NCI-H2171 treated with DMSO at 0.1 percent for 48 hours (cell line): ENCODE measurements at regions not wholly inside any gene's neighbourhood (a gene's known extent, or its start where the extent isn't known, plus 50 kb on each side); places are given as distances from the start of the nearest gene placed in this dataset.

Experiments used
- DNase-seq: peaks from one replicate; lab custom pipeline; 2025; lab: John Stamatoyannopoulos, UW

- no peak for DNase-seq
Measured at GRCh38 chr19:32208060-32208459, 137.3 kb upstream of the ZNF507 start.

GRCh38 chr19:32219392-32219791 lies 126.0 kb upstream of the ZNF507 start:
- DNase-seq = no peak

DNA sequence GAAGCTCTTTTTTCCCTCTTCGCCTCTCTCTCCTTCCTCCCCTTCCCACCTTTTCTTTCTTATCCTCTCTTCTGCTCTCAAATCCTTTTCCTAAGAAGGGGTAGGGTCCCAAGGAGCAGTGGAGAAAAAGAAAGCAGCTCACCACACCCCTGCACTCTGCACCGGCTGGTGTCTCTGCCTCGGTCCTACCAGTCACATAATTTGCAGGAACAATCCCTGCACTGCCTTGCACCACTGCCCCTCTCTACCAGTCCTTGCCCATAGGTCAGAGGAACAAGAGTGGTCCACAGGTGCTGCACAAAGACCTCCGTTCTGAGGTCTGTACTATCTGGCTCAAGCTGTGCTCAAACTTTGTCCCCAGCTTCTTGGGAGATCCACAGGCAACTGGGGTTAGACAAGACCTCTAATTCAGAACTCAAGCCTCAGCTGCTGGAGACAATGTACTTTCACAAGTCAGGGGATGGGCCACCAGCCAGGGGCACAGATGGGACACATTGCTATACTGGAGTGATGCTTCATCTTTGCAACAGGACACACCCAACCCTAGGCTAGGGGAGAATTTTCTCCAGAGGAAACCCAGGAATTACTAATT lies 125.4 kb upstream of the ZNF507 start:
- DNase-seq = no peak

DNA sequence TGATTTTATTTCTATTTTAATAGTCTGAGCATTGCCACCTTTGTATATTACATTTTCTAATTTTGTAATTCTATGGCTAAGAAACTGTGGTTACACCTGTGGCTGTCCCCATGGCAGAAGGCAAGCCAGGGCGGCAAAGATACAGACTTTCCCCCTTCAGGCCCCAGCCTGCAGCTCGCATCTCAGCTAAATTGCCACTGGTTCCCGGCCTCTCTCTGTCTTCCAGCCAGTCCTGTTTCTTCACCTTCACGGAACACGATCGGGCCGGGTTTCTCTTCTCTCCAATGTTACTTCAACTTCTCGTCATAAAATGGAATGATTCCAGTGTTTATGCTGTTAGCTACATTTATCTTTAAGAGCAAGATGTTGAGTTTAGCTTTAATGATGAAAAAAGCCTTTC lies 124.5 kb upstream of the ZNF507 start:
- DNase-seq = no peak

GRCh38 chr19:32222556-32222955 lies 122.9 kb upstream of the ZNF507 start:
- DNase-seq = no peak

GRCh38 chr19:32223106-32223505 lies 122.3 kb upstream of the ZNF507 start:
- DNase-seq = no peak

DNA sequence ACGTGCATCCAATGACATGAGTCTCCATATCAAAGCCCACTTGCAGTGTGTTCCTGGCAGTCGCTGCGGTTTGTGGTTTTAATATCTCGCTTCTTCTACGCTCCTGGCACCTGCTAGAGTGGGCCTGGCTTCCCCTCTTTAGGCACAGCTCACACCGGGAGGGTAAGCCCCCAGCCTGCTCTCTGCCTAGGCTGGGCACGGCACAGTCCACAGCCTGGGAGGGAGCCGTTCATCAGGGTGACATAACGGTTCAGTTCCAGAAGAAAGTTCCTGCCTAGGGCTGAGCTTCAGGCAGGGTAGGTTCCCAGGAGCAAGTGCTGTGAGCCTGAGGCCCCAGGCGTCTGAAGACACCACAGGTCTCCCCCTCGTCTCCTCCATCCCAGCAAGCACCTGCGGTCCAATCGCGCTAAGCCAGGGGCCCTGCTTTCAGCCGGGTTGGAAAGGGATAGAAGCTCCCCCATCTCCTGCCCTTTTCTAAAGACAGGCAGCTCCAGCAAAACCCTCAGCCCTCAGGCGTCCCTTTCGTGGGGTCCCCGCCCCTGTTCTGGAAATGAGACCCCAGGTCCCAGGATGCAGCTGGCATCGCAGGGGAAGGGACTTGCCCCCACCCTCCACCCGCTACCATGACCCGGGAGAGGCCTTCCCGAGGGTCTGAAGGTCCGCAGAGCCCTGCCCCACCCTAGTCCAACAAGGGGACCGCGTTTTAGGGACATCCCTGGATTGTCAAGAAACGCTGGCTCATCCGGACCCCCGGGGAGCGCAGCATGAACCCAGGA lies 121.6 kb upstream of the ZNF507 start:
- no peak for DNase-seq

GRCh38 chr19:32224371-32225244 lies 120.8 kb upstream of the ZNF507 start:
- peak; percentile 18 for DNase-seq

- DNase-seq = no peak
Measured at GRCh38 chr19:32227561-32228165, 117.7 kb upstream of the ZNF507 start.

GRCh38 chr19:32230441-32230840 lies 115.0 kb upstream of the ZNF507 start:
- DNase-seq = no peak

DNA sequence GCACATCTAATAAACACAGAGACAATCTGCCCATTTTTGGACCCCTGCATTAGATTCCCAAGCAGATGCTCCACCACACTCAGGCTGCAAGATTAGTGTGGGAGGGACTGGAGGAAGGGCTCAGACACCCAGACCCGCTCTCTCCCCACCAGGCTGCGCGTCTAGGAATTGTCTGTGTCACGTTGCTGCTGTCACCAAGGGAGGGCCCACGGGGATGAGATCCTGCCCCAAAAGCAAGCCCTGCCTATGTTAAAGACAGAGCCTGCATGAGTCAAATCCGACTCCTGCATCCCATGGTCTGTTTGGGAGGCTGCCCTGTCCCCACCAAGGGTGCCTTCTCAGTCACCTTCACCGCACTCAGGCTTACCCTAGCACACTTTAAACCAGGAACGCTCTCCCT lies 114.4 kb upstream of the ZNF507 start:
- no peak for DNase-seq

DNA sequence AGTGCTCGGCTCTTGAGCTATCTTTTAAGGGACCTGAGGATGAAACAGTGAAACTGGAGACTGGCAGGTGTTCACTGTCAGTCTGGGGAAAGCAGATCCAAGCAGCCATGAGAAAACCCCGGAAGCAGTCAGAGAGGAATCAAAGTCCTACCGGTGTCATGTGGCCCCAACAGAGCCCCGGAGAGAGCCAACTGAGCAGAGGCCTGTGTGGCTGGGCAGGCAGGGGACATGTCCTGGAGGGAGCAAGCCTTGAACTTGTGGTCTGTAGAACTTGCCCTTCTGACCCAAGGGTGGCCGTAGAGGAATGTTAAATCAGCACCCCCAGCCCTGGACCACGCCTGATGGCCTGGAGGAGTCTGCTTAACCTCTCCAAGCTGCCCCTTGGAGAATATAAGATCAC lies 113.7 kb upstream of the ZNF507 start:
- DNase-seq = no peak

DNA sequence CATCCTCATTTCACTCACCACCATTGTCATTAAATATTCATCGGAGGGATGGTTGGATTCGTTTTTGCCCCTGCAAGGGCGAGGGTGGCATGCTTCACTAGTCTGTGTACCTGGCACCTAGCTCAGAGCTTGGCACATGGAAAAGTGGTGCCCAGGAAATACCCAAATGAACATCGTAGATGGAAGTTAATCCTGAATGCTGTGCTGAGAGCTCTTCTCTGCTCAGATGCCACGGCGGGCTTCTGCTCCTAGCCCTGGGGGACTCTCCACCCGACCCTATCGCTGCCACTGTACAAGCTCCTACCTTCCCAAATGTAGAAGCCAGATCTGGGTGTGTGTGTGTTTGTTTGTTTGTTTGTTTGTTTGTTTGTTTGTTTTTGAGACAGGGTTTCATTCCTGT lies 113.0 kb upstream of the ZNF507 start:
- no peak for DNase-seq

DNA sequence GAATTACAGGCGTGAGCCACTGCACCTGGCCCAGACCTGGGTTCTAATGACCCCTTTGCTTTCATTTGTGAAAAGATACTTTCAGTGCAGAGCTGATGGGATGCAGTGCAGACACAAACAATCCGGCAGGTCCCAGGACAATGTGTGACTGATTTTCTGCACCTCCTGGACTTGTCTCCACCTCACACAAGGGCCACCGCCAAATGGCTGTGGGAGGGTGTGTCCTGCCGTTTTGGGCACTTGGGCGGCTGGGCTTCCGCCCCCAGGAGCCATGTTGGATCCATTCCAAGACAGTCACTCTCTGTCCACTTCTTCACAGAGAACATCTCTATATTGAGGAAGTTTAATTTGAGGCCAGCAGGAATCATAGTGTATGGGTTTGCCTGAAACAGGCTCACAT lies 112.3 kb upstream of the ZNF507 start:
- DNase-seq = no peak

- DNase-seq = no peak
Measured at GRCh38 chr19:32233885-32234284, 111.5 kb upstream of the ZNF507 start.

DNA sequence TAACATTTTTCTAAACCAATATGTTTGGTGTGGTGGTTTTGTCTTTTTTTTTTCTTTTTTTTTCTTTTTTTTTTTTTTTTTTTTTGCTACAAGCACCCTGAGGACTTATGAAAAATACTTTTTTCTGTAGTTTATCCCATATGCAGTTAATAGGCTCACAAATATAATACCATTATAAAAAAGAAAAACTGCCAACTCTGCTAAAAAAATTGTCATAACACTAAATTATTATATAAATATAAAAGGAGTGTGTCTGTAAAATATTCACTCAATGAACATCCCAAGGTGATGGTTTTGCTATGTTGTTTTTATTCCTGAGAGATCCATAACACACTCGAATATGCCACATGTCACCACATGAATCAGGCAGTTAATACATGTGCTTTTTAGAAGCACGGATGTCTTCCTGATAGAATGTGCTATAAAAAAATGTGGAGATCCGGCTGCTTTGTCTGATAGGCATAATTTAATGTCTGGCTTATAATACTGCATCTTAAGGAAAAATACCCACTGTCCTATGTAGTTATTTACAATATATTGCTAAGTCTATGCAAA lies 110.7 kb upstream of the ZNF507 start:
- DNase-seq = no peak

- DNase-seq = no peak
Measured at GRCh38 chr19:32238076-32238475, 107.3 kb upstream of the ZNF507 start.

- DNase-seq = no peak
Measured at GRCh38 chr19:32240316-32240715, 105.1 kb upstream of the ZNF507 start.

- no peak for DNase-seq
Measured at GRCh38 chr19:32241306-32241705, 104.1 kb upstream of the ZNF507 start.

- DNase-seq = no peak
Measured at GRCh38 chr19:32241932-32242710, 103.3 kb upstream of the ZNF507 start.

GRCh38 chr19:32246006-32246405 lies 99.4 kb upstream of the ZNF507 start:
- DNase-seq = no peak
